ENCODE measurements at regions not wholly inside any gene's neighbourhood (a gene's known extent, or its start where the extent isn't known, plus 50 kb on each side); places are given as distances from the start of the nearest gene placed in this dataset.

DNA sequence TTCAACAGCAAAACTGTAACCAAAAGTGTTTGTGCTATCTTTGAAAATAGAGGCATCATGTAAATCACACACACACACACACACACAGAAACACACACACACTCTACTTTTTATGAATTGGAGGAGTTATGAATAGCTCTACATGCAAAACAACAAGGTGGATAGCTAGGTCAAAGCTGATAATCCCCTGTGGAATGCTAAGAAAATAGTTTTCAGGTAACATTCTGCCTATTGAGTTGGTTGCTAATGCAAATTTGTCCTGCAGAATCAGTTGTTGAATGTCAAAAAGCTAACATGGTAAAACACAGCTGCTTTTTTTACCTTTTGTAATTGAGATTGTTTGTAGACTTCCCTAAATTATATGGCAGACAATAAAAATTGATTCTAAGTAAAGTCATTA lies 1658.4 kb upstream of the RAG2 start:
- TF ChIP-seq PRDM4 (CRISPR knock-in tag; IDR thresholded peaks at IDR 0.05; ENCODE audit: borderline replicate concordance) (no peak), EZH2 (conservative IDR thresholded peaks at IDR 0.05; ENCODE audit: low read depth, low read length) (no peak), CREB1 (IDR thresholded peaks at IDR 0.05) (no peak), CREB1 (CRISPR knock-in tag; IDR thresholded peaks at IDR 0.05) (no peak), FOSL1 (CRISPR knock-in tag; IDR thresholded peaks at IDR 0.05; ENCODE audit: borderline replicate concordance) (no peak), TFAP4 (IDR thresholded peaks at IDR 0.05; ENCODE audit: borderline replicate concordance, low read depth) (no peak), SRF (IDR thresholded peaks at IDR 0.05; ENCODE audit: low read depth, low read length) (no peak), MIXL1 (CRISPR knock-in tag; IDR thresholded peaks at IDR 0.05) (no peak), CTCF (CRISPR knock-in tag; IDR thresholded peaks at IDR 0.05) (no peak), PAWR (CRISPR knock-in tag; IDR thresholded peaks at IDR 0.05; ENCODE audit: borderline replicate concordance) (no peak)
- TF ChIP-seq, protein P1, sequence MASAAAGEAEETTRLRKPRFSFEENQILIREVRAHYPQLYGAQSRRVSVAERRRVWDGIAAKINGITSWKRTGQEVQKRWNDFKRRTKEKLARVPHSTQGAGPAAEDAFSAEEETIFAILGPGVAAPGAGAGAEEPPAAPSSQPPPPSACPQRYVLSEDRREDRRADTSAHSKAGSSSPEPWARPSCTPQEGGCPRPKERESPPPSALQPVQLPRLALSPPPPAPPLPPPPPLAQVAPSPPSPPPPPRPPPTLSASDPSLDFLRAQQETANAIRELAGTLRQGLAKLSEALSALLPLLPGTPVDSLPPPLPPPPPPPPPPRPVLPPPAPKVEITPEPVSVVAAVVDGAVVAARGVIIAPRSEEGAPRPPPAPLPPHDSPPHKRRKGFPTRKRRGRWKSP (CRISPR knock-in tag; IDR thresholded peaks at IDR 0.05), result no peak

Data from HepG2 (cell line).